ENCODE measurements at regions not wholly inside any gene's neighbourhood (a gene's known extent, or its start where the extent isn't known, plus 50 kb on each side); places are given as distances from the start of the nearest gene placed in this dataset.

DNA sequence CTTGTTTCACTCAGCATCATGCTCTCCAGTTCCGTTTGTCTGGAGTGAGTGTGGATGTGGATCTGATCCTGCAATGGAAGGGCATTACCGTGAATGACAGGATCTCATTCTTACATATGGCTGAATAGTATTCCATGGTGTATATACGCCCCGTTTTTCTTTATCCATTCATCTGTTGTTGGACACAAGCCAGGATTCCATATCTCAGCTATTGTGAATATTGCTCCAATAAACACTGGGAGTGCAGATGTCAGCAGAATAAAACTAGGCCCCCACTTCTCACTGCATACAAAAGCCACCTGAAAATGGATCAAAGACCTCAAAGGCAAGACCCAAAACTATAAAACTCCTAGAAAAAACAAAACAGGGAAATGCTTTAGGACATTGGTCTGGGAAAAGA lies 120.3 kb upstream of the TMPRSS2 start:
- TF ChIP-seq, protein P1, sequence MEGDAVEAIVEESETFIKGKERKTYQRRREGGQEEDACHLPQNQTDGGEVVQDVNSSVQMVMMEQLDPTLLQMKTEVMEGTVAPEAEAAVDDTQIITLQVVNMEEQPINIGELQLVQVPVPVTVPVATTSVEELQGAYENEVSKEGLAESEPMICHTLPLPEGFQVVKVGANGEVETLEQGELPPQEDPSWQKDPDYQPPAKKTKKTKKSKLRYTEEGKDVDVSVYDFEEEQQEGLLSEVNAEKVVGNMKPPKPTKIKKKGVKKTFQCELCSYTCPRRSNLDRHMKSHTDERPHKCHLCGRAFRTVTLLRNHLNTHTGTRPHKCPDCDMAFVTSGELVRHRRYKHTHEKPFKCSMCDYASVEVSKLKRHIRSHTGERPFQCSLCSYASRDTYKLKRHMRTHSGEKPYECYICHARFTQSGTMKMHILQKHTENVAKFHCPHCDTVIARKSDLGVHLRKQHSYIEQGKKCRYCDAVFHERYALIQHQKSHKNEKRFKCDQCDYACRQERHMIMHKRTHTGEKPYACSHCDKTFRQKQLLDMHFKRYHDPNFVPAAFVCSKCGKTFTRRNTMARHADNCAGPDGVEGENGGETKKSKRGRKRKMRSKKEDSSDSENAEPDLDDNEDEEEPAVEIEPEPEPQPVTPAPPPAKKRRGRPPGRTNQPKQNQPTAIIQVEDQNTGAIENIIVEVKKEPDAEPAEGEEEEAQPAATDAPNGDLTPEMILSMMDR (IDR thresholded peaks at IDR 0.05) = no peak
- TF ChIP-seq EZH2 (IDR thresholded peaks at IDR 0.05; ENCODE audit: borderline replicate concordance, insufficient read depth, low read depth, low read length, poor library complexity, severe bottlenecking) = no peak
